Astrocyte of the spinal cord (primary cell): ENCODE measurements at regions not wholly inside any gene's neighbourhood (a gene's known extent, or its start where the extent isn't known, plus 50 kb on each side); places are given as distances from the start of the nearest gene placed in this dataset.
A peak's percentile ranks its signal among the peaks of the same experiment; 100 is the strongest.

Source experiments
- DNase-seq: peaks from one replicate; pipeline ENCODE4 v3.0.0; 2011; ENCODE audit warnings: low read depth, low spot score
- H3K4me3 ChIP-seq: 2 replicates; pipeline ENCODE4 v1.5.1; 2011; ENCODE audit warnings: low read depth, mild to moderate bottlenecking, low read length, moderate library complexity
- in situ Hi-C: cut with HindIII; loops from 2 replicates; pipeline ENCODE4 v1.10.0; 2017; ENCODE audit warnings: low sequenced_read_pairs
- TF ChIP-seq, protein P1 (sequence below): IDR thresholded peaks from 2 replicates; pipeline ENCODE4 v1.5.1; 2012; ENCODE audit warnings: low read depth, mild to moderate bottlenecking, low read length, inconsistent platforms

DNA sequence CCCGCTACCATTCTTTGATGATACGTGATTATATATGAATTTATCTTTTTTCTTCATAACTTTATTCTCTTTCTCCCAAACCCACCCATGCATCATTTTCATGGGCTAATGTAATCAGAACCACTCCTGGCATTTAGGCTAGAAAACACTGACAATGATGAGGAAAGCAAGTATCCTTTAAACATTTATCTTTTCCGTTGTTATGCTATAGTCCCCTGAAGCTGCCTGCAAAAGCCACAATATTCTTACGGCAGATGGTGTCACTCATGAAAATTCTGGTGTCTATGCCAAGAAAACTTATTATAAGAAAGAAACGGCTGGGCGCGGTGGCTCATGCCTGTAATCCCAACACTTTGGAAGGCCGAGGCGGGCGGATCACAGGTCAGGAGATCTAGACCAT, 221.8 kb upstream of the CTAGE1 start:
- in situ Hi-C loops, result no loop called here
- TF ChIP-seq, protein P1, sequence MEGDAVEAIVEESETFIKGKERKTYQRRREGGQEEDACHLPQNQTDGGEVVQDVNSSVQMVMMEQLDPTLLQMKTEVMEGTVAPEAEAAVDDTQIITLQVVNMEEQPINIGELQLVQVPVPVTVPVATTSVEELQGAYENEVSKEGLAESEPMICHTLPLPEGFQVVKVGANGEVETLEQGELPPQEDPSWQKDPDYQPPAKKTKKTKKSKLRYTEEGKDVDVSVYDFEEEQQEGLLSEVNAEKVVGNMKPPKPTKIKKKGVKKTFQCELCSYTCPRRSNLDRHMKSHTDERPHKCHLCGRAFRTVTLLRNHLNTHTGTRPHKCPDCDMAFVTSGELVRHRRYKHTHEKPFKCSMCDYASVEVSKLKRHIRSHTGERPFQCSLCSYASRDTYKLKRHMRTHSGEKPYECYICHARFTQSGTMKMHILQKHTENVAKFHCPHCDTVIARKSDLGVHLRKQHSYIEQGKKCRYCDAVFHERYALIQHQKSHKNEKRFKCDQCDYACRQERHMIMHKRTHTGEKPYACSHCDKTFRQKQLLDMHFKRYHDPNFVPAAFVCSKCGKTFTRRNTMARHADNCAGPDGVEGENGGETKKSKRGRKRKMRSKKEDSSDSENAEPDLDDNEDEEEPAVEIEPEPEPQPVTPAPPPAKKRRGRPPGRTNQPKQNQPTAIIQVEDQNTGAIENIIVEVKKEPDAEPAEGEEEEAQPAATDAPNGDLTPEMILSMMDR, result no peak
- no peak overlapping the region for H3K4me3 ChIP-seq
- no peak for DNase-seq

GRCh38 chr18:22640281-22640842, 222.6 kb upstream of the CTAGE1 start:
- in situ Hi-C loops, result no loop called here
- TF ChIP-seq, protein P1, result no peak
- no peak overlapping the region for H3K4me3 ChIP-seq
- DNase-seq, result no peak

GRCh38 chr18:22641958-22642357, 224.2 kb upstream of the CTAGE1 start:
- H3K4me3 ChIP-seq, result no peak overlapping the region
- in situ Hi-C loops, result no loop called here
- TF ChIP-seq, protein P1, result no peak
- DNase-seq, result no peak

- peak; percentile 25 for DNase-seq
- TF ChIP-seq, protein P1, result no peak
- no peak overlapping the region for H3K4me3 ChIP-seq
- in situ Hi-C loops, result no loop called here
Observed at GRCh38 chr18:22643731-22644130, 226.0 kb upstream of the CTAGE1 start.

- in situ Hi-C loops, result no loop called here
Observed at GRCh38 chr18:22650247-22650646, 232.5 kb upstream of the CTAGE1 start.

GRCh38 chr18:22657619-22658018, 239.9 kb upstream of the CTAGE1 start:
- TF ChIP-seq, protein P1, result no peak
- DNase-seq, result no peak
- H3K4me3 ChIP-seq, result no peak overlapping the region
- in situ Hi-C loops, result no loop called here

More at GRCh38 chr18:22650247-22650646, 232.5 kb upstream of the CTAGE1 start:
- DNase-seq, result no peak
- TF ChIP-seq, protein P1, result no peak
- H3K4me3 ChIP-seq, result no peak overlapping the region

GRCh38 chr18:22658318-22658717, 240.6 kb upstream of the CTAGE1 start:
- TF ChIP-seq, protein P1, result no peak
- DNase-seq, result no peak
- in situ Hi-C loops, result no loop called here
- H3K4me3 ChIP-seq, result no peak overlapping the region
